GM18502 (cell line): ENCODE measurements at regions not wholly inside any gene's neighbourhood (a gene's known extent, or its start where the extent isn't known, plus 50 kb on each side); places are given as distances from the start of the nearest gene placed in this dataset.
A peak's percentile ranks its signal among the peaks of the same experiment; 100 is the strongest.
"Not testable (repeated sequence)": the region's sequence is repeated elsewhere in the genome, so short reads cannot be mapped to it uniquely, and the experiment has no call there.

Experiments used
- ATAC-seq: cut with Tn5 transposase; IDR thresholded peaks from one replicate; pipeline ENCODE4 v1.9.1; 2021; ENCODE audit warnings: mild to moderate bottlenecking; ENCODE audit not compliant: unreplicated experiment, poor library complexity

GRCh38 chr14:49946320-49947141 lies 53.6 kb downstream of the ARF6 start:
- no peak for ATAC-seq

DNA sequence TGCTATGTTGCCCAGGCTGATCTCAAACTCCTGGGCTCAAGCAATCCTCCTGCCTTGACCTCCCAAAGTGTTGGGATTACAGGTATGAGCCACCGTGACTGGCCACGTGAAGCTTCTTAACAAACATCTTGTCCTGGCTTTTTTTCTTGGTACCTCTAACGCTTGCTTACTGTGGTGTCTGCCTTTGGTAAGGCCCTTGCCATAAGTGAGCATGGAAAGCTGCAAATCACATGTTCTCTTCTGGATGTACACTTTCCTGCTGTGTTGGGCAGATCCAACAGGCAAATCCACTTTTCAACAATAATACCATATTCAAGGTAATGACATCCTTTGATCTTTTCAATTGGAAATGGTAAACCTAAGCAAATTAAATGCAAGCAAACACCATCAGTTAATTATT lies 54.6 kb downstream of the ARF6 start:
- no peak for ATAC-seq

DNA sequence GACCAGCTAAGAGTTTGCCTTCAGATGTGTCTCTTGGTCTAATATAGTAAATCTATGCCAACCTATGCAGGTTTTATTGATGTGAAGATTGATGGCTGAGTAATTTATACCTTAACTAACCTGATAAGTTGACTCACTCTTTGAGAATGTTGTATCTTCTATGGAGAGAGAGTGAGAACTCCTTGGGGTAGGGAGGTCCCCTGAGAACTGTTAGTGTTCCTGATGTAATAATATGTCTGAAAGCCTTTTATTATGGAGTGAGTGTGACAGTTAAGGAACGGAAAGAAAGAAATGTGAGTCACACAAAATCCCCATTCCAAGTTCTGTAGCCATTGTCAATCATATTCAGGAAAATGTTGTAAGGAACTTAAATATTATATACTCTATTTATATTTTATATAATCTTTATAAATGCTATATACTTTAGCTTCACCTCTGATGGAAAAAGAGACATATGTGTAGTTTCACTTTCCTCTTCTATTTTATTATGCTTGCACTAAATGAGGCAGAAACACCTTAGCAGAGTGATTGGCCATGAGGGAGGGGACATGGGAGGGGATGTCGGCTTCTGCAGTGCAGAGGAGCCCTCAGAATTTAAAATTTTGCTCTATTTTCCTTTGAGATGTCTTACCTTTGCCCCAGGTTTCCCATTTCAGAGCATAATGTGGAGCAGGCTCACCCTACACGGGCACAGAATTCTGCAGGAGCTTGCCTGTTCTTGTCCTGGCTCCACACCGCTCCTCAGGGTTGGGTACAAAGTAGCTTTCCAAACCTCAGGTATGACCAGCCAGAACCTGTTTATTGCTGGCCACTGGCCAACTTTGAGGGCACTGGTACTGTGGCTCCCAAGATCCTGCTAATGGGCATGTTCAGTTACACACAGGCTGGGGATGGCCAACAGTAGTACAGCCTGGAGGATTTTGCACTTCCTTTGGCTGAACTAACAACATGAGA lies 57.7 kb downstream of the ARF6 start:
- ATAC-seq = no peak

GRCh38 chr14:49951229-49951607 lies 58.3 kb downstream of the ARF6 start:
- ATAC-seq = no peak

DNA sequence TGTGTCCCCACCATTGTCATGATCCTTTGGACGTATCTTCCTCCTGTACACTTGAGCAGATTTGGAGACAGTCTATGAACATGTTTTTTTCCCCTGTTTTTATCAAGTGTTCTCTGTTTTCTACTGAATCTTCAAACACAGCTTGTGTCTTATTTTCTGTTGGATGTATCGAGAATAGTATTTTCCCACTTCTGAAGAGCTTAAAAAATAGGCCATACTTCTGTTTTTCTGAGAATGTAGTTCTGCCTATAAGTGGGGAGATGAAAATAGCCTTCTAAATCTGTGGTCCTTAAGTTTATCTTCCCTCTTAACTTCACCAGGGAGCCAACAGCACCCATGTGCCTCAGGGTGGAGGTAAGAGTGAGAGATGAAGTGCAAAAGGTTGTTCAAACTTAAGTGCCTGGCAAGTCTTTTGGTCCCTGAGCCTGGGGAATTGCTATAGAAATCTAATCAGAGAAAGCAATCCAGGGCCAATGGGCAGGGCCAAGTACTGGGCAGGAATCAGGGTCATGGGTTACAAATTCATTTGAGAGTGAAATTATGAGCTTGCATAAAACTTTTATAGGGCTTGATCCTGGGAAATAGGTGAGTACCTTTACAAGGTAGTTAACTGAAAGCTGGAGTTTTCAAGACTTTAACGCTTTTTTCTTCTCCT lies 58.9 kb downstream of the ARF6 start:
- ATAC-seq = no peak

DNA sequence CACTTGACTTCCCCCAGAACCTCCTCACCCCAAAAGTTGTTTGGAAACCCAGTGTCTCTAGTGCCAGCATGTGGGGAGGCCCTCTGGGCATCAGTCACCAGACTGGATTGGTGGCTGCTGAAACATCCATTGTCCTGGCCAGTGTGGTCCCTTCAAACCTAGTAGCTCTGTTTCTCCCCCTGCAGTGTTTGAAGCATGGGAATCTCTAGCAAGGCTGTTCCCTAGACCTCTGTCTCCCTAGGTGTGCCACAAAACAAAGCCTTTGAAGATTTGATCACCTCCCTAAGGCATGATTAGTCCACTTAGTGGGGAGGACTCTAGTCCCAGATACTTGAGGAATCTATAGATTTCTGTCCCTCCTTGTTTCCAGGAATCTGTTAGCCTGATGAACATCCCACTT lies 60.3 kb downstream of the ARF6 start:
- ATAC-seq = no peak

- ATAC-seq = no peak
Measured at GRCh38 chr14:49954171-49954631, 61.3 kb downstream of the ARF6 start.

DNA sequence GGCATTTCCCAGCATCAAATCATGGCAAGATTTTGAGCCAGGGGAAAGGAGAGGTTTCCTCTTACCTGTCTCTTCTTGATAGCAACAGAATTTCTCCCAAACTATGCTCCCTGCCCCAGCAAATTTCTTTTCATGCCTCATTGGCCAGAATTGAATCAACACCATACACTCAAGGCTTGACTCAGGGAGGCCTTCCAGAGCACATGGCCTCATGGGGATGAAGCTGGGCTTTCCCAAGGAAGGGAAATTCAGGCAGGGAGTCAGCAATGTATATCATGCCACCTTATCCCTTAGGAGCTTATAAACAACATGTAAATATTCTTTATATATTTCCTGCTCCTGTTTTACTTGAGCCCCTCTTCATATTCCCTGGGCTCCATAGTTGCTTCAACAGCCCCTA lies 62.1 kb downstream of the ARF6 start:
- ATAC-seq = no peak

DNA sequence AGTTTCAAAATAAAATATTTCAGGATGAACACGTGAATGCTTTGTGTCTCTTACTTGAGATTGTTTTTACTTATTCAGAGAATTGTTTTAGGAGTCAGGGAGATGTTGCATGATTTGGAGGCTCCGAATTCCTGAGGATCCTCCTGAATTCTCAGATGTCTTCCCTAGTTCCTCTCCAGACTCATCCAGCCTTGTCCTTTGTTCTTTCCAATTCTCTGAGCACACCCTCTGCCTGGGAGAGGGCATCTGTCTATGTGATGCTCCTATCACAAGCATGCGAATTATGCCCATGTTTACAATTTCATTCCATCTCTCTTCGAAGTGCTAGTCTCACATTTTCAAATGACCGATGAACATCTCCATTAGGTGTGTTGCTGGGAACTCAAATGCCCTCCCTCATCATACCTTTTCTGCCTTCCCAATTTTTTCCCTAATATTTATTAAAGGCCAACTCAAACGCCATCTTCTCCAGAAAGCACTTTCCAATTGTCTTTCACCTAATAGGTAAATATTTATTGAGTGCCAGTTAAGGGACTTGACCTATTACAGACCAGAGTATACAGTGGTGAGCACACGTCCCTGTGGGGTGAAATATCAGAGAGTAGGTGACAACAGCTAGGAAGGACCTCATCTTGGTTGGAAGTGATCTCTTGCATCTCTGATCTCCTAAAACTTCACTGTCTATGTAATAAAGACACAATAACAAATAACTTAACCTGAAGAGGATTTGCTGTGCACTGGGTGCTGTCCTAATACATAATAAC lies 64.4 kb downstream of the ARF6 start:
- ATAC-seq = no peak

DNA sequence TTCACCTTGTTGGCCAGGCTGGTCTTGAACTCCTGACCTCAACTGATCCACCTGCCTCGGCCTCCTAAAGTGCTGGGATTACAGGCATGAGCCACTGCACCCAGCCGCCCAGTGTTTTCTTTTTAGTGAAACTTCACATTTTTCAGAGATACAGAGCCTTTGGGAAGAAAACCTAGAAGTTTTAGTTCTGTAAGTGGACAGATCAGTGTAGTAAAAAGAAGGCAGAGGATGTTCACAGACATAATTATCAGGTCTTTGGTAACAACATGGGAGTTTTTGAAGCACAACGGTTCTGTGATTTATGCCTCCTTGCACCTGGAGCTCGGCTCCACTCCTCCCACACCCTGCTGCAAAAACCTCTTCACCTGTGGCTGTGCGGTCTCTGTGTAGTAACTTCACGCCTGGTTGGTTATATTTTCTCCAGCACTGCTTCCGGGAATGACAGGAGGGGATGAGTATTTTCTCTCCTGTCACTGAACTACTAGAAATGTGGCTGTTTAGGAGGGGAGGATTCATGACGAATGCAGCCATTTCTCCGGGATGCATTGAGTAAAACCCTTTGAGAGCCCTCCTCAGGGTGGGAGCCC lies 67.0 kb downstream of the ARF6 start:
- ATAC-seq = peak; percentile 63

DNA sequence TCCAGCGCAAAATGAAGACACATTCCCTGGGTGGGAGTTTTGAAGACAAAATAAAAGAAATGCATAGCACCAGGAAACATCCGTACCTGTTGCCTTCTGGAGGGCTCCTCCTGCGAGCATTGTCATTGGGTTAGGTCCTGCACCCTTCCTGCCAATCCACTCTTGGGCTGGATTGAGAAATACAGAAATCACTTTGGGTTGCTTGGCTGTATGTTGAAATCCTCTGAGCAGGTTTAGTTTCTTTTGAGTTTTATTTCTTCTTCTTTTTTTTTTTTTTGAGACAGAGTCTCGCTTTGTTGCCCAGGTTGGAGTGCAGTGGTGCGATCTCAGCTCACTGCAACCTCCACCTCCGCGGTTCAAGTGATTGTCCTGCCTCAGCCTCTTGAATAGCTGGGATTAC lies 67.6 kb downstream of the ARF6 start:
- ATAC-seq = peak; percentile 20

DNA sequence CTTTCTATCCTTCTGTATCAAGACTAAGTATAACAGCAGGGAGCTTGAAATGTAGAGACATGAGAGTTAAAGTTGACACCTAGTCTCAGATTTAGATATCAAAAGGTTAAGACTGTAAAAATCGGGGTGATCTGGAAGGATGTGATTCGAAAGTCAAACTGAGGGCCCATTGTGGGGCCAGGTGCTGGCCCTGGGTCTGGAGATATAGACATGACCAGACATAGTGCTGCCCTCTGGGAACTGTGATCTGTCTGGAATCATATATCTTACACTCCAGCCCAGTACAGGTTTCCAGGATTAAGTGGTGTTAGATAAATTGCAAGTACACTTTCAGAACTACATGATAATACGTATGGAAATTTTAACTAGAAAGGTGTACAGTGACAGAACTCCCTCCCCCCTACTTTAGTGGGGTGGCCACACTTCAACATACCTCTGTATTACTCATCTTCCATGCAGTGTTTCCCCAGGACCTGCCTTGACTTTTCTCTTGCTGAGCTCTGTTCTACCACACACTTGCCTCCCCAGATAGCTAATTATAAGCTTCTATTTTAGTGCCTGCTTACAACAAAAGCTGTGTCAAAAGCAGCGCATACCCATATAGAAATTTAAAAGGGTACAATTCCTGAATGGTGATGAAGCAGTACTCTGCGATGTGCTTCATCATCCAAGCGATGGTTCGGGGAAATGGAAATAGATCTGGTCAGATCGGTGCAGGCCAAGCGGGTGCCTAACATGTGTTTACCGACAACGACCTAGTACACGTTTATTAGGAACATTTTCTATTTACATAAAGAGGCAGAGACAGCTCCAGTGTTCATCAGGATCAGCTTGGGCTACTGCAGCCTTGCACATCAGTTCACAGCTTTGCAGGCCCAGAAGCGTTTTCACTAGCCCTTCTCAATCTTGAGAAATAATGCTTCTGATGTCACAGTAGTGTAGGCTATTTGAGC lies 68.7 kb downstream of the ARF6 start:
- ATAC-seq = peak; percentile 60

GRCh38 chr14:49962621-49963020 lies 69.7 kb downstream of the ARF6 start:
- ATAC-seq = peak; percentile 38

DNA sequence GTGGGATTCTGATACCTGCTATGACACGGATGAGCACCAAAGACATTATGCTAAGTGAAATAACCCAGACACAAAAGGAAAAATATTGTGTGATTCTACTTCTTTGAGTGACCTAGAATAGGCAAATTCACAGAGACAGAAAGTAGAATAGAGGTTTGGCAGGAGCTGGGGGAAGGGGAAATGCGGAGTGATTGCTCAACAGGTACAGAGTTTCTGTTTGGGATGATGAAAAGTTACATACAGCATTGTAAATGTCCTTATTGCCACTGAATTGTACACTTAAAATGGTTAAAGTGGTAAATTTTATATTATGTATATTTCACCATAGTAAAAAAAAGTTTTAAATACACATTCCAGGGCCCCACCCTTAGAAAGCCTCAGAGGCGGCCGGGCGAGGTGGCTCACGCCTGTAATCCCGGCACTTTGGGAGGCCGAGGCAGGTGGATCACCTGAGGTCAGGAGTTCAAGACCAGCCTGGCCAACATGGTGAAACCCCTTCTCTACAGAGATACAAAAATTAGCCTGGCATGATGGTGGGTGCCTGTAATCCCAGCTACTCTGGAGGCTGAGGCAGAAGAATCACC lies 72.3 kb downstream of the ARF6 start:
- ATAC-seq = not testable (repeated sequence)

- ATAC-seq = no peak
Measured at GRCh38 chr14:49966304-49966809, 73.5 kb downstream of the ARF6 start.

DNA sequence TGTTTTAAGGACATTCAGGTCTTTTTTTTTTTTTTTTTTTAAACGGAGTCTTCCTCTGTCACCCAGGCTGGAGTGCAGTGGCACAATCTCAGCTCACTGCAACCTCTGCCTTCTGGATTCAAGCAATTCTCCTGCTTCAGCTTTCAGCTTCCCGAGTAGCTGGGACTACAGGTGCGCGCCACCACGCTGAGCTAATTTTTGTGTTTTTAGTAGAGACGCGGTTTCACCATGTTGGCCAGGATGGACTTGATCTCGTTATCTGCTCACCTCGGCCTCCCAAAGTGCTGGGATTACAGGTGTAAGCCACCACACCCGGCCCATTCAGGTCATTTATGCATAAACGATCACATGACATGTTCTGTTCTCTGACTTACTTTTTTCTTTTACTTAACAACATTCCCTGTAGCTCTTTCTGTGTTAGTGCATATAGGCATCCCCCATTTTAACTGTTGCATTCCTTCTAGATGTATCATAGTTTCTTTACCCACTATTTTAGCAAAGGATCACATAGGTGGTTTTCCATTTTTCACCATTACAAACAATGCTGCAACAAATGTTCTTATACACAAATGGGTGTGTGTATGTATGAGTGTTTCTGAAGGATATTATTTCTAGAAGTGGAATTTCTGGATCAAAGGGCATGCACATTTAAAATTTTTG lies 74.2 kb downstream of the ARF6 start:
- ATAC-seq = no peak

DNA sequence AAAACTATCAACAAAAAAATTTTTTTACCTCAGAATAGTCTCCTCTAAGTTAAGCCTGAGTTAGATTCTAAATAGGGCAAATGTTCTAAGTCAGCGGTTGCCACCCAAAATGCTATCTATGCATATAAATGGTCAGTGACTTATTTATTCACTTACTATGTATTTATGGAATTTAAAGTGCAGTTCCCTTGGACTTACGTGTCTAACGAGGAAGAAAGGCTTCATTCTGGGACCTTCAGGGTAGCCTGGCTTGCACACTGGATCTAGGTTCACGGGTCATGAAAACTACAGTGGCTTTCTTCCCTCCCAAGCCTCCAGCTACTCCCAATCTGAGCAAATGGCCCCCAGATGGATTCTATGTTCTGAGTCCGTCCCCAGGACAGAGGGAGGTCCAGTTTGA lies 77.1 kb downstream of the ARF6 start:
- ATAC-seq = no peak
